ENCODE measurements at regions not wholly inside any gene's neighbourhood (a gene's known extent, or its start where the extent isn't known, plus 50 kb on each side); places are given as distances from the start of the nearest gene placed in this dataset.

DNA sequence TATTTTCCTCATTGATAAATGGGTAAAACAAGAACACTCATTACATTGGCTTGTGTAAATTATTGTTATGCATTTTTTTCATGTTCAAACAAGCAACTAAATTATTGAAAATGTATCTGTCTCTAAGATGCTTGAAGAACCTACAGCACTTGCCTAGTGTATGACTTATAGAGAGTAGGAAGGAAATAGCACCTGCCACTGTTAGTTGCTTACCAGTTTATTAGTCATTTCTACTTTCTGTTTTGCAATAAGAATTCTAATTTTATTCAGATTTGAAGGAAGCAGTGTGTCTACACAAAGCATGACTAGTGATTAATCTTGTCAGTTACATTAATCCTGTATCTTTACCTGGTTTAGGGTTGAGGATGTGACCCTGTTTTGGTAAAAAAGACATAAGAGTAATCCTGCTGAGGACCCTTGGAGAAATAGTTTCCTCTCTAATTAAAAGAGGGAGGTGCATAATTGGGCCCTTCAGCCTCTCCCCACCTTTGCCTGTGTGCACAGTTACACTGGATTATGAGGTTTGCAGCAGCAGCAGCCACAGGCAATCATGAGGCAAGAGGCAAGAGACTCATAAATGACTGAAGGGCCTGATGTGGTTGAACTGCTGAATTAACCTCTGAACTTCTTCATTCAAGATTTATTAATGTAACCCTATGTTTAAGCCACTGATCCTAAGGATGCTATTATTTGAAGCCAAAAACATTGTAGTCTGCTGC lies 1202.1 kb downstream of the ADGRL3 start:
- DNase-seq: no peak
- Histone ChIP-seq H3K27me3 (no peaks in the 10 kb centered on the region), H3K4me1 (no peaks in the 10 kb centered on the region), H3K4me3 (no peak overlapping the region), H3K36me3 (peaks cover 0 to 3% of the 10 kb centered on the region in 2 donors), H3K9me3 (no peaks in the 10 kb centered on the region), H3K27ac (no peak overlapping the region)
- intact Hi-C loops (cut with DNase I; ENCODE audit: low total_unique reads): no loop called here
- TF ChIP-seq CTCF (IDR thresholded peaks at IDR 0.05): no peak
- no peak for TF ChIP-seq POLR2A (IDR thresholded peaks at IDR 0.05)

GRCh38 chr4:62399242-62399641 lies 1199.1 kb downstream of the ADGRL3 start:
- Histone ChIP-seq H3K27ac (no peak overlapping the region), H3K36me3 (peaks cover 0 to 3% of the 10 kb centered on the region in 2 donors), H3K27me3 (no peaks in the 10 kb centered on the region), H3K4me3 (no peak overlapping the region), H3K9me3 (no peaks in the 10 kb centered on the region), H3K4me1 (no peaks in the 10 kb centered on the region)
- no peak for TF ChIP-seq POLR2A (IDR thresholded peaks at IDR 0.05)
- no peak for TF ChIP-seq CTCF (IDR thresholded peaks at IDR 0.05)
- DNase-seq: no peak
- intact Hi-C loops (cut with DNase I; ENCODE audit: low total_unique reads): no loop called here

DNA sequence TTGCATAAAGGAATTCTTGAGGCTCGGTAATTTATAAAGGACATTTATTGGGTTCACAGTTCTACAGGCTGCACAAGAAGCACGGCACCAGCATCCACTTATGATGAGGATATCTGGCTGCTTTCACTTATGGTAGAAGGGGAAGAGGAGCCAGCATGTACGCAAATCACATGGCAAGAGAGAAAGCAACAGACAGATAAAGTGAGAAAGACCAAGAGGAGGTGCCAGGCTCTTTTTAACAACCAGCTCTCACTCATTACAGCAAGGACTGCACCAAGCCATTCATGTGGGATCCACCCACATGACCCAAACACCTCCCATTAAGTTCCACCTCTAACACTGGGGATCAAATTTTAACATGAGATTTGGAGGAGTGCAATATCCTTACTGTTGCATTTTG lies 1198.2 kb downstream of the ADGRL3 start:
- DNase-seq: no peak
- H3K9me3 ChIP-seq: no peaks in the 10 kb centered on the region
- peaks cover 0 to 3% of the 10 kb centered on the region in 2 donors for H3K36me3 ChIP-seq
- TF ChIP-seq POLR2A (IDR thresholded peaks at IDR 0.05): no peak
- no peak for TF ChIP-seq CTCF (IDR thresholded peaks at IDR 0.05)
- intact Hi-C loops (cut with DNase I; ENCODE audit: low total_unique reads): no loop called here
- no peaks in the 10 kb centered on the region for H3K4me1 ChIP-seq
- H3K27me3 ChIP-seq: no peaks in the 10 kb centered on the region
- no peak overlapping the region for H3K27ac ChIP-seq
- H3K4me3 ChIP-seq: no peak overlapping the region

DNA sequence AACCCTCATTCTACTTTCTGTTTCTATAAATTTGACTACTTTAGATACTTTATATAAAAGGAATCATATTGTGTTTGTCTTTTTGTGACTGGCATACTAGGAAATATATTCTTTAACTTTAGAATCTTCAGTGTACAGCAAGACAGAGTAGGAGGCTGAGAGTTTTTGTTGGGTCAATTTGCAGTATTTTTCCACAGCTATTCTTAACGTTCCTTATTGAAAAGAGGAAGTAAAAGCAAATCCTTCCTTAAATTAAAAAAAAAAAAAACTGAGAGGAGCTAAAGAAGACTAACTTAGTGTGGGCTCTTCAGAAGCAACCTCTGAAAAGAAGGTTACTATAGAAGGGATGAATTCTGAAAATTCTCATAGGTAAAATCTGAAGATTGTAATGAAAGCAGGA lies 1194.6 kb downstream of the ADGRL3 start:
- H3K9me3 ChIP-seq: no peaks in the 10 kb centered on the region
- DNase-seq: no peak
- no peaks in the 10 kb centered on the region for H3K27me3 ChIP-seq
- intact Hi-C loops (cut with DNase I; ENCODE audit: low total_unique reads): no loop called here
- no peaks in the 10 kb centered on the region for H3K4me1 ChIP-seq
- peaks cover 0 to 3% of the 10 kb centered on the region in 2 donors for H3K36me3 ChIP-seq
- H3K27ac ChIP-seq: no peak overlapping the region
- no peak for TF ChIP-seq POLR2A (IDR thresholded peaks at IDR 0.05)
- TF ChIP-seq CTCF (IDR thresholded peaks at IDR 0.05): no peak
- no peak overlapping the region for H3K4me3 ChIP-seq

GRCh38 chr4:62387808-62388207 lies 1187.7 kb downstream of the ADGRL3 start:
- TF ChIP-seq CTCF (IDR thresholded peaks at IDR 0.05): no peak
- TF ChIP-seq POLR2A (IDR thresholded peaks at IDR 0.05): no peak

More at GRCh38 chr4:62387808-62388207, 1187.7 kb downstream of the ADGRL3 start:
- Histone ChIP-seq H3K4me3 (no peak overlapping the region), H3K36me3 (no peaks in the 10 kb centered on the region), H3K9me3 (no peaks in the 10 kb centered on the region), H3K27ac (no peak overlapping the region), H3K27me3 (no peaks in the 10 kb centered on the region), H3K4me1 (no peaks in the 10 kb centered on the region)
- intact Hi-C loops (cut with DNase I; ENCODE audit: low total_unique reads): no loop called here
- DNase-seq: no peak

Data from uterus (tissue), 3 donors.